Fibroblast of skin of right quadriceps (primary cell): ENCODE measurements at regions not wholly inside any gene's neighbourhood (a gene's known extent, or its start where the extent isn't known, plus 50 kb on each side); places are given as distances from the start of the nearest gene placed in this dataset.
"Not testable (repeated sequence)": the region's sequence is repeated elsewhere in the genome, so short reads cannot be mapped to it uniquely, and the experiment has no call there.

Experiments
- DNase-seq: peaks from one replicate; pipeline ENCODE4 v3.0.0-alpha.2; 2013

DNA sequence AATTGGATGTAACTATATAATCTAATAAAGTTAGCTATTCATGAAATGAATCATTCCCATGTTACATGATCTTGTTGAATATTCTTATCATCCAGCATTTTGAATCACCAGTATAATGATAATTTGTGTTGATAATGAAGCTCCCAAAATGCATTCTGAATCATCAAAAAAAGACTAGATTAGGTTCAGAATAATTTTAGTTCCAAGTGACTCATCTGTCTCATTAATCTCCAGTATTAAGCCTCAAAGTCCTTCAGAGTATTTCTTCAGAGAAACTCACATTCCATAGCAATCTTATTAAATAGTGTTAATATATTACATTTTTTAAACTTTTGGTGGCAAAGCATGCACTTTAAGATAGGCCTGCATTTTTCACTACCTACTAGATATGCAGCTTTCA is 207.5 kb downstream of the SLITRK5 start:
- no peak for DNase-seq

DNA sequence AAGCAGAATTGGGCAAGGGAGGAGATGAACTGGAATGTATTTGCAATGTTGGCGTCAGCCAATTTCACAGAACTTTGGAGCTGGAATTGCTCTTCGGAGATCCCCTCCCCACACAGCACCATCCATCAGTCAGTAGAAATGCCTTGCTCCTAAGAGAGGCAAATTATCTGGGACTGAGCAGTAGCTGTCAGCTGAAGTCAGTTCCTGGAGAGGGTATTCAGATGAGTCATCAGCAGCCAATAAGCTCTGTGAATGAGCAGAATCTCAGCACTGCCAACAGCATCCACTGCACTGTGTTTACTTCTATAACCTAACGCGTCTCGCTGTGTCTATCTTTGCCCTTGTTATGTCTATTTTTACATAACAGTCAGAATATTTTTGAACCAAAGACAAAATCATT is 213.7 kb downstream of the SLITRK5 start:
- peak; percentile 3 for DNase-seq

DNA sequence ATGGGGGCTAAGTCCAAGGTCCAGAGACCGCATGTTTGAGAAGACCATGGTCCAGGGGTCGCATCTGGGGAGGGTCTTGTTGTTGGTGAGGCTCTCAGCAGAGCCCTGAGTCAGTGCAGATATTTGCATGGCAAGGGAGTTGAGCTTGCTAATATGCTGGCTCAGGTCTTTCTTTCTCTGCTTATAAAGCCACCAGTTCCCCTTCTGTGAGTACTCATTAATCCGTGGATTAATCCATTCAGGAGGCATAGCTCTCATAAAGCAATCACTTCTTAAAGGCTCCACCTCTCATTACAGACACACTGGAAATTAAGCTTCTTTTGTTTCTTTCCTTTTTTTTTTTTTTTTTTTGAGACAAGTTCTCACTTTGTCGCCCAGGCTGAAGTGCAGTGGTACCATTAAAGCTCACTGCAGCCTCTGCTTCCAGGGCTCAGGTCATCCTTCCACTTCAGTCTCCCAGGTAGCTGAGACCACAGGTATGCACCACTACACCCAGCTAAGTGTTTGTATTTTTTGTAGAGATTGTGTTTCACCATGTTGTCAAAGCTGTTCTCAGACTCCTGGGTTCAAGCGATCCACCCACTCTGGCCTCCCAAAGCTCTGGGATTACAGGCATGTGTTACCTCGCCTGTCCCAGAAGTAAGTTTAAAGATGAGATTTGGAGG is 216.4 kb downstream of the SLITRK5 start:
- DNase-seq, result no peak

DNA sequence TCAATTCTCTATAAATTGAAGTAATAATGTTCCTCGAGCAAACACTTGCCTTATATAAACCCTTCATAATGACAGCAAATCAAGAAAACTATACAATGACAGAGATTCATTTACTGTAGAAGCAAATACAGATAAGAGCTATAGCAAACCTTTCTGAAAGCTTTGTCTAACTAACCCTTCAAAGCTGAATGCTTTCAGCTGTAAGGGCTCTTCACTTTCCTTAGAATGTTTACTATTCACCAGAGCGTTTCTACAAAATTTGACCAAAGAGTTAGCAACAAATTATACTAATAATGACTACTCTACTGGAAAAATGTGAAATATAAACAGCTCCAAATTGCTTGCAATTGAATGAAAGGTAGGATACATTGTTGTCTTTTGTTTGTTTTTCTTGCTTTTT is 218.1 kb downstream of the SLITRK5 start:
- DNase-seq, result no peak

DNA sequence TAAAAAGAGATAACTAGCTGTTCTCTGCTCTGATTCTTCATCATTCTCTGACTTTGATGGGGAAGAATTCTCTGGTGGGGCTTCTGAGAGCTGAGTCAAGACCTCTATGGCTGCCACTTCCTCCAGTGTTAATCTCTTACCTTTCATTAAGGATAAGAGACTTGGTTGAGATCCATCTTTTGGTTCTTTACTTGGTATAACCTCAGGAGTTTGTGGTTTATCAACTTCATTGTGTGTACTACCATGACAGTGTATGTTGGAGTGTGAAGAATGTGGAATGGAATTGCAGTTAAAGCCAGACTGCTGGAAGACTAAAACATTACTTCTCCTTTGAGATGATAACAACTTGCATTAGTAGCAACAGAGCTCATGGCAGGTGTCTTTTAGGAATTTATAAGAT is 222.0 kb downstream of the SLITRK5 start:
- no peak for DNase-seq

DNA sequence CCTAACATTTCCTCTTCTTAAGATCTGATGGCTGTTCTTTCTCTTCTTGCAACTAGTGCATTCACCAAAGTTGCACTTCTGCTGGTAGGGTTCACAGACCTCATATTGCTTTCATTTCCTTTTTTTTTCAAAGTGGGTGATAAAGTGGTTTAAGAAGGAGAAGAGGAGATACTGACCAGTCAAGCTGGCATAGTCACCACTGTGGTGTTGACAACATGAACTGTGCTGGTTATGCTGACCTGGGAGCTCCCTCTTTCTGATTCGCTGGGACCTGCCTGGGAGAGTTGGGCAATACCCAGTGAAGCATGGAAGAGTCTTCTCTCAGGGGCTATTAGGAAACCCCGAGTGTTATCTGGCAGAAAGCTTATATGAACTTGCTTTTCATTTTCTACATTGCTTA is 222.9 kb downstream of the SLITRK5 start:
- no peak for DNase-seq

DNA sequence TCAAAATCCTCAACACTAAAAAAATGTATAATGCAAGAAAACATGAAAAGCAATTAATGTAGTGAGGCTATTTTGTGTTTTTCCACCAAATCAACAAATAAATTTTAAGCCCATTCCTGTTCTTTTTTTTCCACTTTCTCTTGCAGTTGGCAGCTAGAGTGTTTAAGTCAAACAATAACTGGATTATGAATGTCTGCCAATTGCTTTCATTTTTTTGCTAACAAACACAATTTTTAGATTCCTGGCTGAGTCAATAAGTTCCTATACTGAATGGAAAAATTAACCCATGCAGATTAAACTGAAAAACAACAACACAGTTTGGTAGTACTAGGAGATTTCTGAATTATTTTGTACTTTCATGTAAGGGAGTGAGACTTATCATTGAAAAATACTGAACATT is 232.4 kb downstream of the SLITRK5 start:
- no peak for DNase-seq

DNA sequence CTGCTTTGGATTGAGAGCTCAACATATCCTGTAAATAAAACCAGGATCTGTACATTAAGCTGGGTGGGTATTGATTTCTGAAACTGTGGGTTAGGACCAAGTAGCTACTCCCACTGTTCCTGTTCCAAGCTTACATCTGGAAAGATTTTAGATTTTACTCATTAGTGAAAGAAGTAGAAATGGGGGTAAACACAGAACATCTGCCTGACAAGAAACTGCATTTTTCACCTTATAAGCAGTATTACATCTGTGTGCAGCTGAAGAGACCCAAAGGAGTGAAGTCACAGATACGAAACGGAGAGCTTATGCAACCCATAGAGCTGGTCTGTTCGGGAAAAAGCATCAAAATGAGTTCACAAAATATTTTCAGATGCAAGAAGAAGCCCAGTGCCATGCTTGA is 235.2 kb downstream of the SLITRK5 start:
- DNase-seq, result no peak

DNA sequence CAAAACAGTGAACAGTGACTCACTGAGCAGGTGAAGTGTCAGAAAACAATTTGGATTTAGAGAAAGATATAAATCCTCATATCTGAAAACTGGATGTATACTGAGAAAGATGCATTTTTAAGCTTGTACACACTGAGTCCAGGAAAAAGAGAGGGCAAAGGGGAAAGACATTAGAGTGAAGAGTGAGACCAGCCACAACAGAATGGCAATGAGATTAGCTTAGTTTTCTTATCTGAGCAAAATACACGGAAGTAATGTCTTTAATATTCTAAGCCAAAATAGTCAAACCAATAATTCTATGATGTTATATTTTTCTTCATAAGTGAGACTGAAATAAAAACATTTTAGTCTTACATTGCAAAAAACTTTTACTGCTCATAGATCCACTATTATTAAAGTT is 236.0 kb downstream of the SLITRK5 start:
- DNase-seq, result no peak

DNA sequence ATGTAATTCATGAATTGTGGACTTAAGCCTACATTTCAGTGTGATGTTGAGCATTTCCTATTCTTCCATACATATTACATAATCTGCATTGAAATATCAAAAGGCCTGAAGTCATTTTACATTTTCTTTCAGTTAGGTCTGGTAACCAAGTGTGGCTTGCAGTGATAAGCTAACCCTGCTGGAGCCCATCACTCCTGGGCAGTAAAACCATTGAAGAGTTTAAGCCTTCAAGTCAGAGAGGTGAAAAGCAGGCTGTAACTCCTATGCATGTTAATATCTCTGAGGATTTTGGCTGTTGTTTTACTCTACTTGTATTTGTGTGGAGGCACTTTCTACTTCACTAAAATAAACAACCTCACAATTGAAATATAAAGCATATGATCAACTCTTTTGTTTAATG is 248.8 kb downstream of the SLITRK5 start:
- no peak for DNase-seq

DNA sequence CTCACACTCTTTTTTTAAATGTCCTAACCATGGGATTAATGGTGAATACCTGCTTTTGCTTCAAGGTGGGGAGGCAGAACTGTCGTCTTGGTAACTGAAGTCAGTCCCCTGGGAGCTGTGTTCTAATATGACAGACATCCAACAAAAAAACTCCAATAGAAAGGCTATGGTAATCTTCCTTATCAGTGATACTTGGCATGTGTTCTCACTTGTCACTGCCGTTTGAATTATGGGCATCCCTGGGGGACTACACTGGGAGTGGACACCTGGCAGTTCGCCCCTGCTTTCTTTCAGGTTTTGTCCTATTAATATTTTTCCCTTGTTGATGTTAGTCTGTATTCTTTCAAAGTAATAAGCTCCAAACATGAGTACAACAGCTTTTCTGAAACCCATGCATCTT is 252.6 kb downstream of the SLITRK5 start:
- DNase-seq, result no peak

DNA sequence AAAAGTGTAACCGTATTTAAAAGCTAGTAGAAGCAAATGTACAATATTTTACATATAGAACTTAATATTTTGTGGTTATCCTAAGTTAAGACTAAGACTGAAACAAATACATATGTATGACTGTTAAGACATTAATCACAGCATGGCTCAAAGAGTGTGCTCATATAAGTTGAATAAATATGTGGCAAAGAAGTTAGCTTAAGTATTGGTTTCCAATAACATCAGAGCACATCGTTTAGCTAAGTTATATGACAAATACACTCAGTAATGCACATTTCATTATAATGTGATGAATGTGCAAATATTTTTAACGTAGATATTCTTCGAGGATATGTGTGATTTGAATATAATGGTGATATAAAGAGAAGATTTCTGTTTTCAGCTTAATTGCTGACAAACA is 253.8 kb downstream of the SLITRK5 start:
- DNase-seq, result no peak

DNA sequence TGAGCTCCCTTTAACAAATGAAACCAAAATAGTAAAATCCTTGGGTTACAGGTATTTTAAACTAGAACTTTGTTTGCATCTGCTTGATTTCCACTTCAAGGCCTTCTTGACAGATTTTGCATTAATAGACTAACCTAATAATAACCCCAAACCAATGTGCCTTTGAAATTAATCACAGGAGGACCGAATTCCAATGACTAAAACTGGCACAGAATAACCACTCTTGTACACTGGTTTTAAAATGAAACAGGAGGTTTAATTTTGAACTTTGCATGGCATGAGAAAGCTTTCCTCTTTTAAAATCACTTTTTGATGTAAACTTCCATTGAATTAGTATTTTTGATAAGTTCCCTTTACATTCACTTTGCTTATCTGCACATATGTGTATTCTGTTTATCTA is 269.6 kb downstream of the SLITRK5 start:
- no peak for DNase-seq

DNA sequence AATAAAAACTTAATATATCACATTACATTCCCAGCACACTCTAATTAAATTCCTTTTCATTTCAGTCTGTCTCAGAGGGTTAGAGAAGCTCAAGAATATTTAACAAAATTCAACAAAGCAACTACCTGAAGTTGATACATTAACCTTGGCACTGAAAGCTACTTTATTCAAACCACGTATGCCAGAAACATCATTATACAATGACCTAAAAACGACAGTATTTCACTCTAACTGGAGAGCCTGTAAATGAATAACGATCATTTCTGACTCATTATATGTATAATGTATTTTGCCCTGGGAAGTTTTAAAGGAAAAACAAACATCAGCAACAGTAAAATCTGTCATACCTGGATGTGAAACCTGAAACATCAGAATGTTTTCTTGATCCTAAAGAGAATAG is 270.1 kb downstream of the SLITRK5 start:
- no peak for DNase-seq

DNA sequence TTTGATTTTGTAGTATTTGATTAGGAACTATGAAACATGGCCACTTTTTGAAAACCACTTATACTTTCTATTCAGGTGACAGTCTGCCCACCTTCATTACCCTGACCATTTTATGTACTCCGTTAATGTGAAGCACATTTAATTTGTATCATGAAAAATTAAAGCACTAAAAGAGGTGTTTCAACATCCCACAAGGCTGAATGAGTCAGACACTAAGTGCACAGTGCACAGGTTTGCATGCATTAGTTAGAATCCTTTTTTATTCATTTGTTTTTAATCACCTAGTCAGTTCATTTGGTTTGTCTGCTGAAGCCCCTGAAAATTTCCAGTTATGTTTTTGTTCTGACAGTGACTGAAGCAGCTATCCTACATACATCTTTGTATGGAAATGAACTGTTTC is 271.0 kb downstream of the SLITRK5 start:
- no peak for DNase-seq

DNA sequence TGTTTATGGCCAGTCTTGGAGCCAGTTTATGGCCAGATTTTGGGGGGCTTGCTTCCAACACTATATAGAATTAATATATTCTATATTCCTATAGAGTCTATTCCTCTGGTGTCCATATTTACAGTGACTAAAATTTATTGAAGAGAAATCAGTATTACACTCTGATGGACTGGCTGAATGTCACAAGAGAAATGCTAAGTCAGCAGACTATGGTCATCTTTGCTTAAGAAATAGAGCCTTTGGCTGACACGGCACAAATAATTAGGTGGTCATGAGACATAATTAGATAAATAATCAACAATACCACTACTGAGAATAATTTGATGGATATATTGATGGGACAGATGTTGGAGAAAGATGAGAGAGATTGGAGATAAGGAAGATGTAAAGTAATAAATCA is 272.9 kb downstream of the SLITRK5 start:
- no peak for DNase-seq

DNA sequence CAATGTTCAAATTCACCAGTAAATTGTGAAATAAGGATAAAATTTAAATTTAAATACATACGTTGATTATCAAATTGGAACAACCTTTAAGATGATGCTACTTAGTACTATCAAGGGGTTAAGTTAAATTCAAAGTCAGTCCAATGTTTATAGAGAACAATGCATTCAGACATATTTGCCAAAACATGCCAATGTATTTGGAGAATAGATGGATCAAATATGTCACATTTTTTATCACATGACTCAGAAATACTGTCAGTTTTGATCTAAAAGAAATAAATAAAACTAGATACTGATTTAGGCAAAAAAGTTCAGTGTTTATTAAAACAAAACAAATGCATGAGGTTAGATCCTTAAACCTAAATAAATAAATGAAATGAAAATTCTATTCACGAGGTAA is 281.2 kb downstream of the SLITRK5 start:
- DNase-seq, result no peak

DNA sequence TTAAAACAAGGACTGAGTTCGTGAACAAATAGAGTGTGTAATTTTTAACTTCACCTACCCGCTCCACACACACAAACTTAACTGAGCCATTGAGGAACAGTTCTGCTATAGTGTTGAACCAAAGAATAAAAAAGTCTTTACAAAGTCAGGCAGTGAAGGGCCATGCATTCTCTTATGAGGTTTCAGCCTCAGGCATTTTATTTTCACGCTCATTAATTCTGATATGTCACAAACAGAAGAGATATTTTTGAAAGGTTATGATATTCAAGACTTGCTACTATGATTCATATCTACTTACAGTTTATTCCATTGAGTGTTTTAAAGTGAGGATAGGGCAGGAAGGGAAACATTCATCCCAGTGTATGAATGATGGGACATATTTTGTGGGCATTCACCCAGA is 282.2 kb downstream of the SLITRK5 start:
- DNase-seq, result no peak

DNA sequence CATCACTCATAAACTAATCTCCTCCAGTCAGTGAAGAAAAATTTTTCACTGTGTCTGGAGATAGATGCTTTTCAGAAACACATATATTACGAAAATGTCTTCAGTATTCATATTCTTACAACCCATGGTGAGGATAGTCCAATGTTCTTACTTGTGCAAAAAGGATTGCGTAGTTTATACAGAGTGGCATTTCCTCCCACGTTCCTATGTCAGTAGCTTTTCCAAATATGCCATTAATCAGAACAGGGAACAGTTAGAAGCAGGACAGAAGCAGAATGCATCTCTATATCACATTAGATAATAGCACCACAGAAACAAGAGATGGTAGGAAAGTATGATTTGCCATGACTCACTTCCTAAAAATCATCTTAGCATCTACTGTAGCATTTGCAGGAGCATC is 282.9 kb downstream of the SLITRK5 start:
- DNase-seq, result peak; percentile 7

DNA sequence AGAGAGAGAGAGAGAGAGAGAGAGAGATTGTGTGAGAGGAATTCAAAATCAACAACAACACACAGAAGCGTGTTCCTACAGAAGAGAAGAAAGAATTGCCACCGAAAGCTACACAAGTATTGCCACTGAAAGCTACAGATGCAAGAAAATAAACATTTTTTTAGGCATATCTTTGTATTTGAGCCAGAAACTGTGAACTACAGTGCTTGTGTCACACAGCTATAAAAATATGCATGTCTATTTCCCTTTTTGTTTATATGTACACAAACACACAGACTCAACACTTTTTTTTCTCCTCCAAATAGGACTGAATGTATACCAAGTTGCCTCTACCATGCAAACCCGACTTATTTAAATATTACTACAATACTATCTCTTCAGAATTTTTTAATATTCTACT is 290.4 kb downstream of the SLITRK5 start:
- no peak for DNase-seq

DNA sequence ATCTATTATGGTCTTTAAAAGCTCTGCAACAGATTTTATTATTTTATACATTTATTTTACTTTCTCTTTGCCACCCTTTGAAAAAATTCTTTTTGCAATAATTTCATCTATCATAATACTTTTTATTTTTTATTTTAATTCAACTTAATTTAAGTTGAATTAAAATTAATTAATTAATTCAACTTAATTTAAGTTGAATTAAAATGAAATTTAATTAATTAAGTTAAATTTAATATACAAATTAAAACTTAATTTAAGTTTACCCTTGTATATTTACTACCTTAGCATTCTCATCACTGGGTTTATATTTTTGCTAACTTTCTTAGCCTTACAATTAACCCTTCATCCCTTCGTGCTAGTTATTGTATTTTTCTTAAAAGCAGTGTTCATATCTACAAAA is 301.4 kb downstream of the SLITRK5 start:
- no peak for DNase-seq

DNA sequence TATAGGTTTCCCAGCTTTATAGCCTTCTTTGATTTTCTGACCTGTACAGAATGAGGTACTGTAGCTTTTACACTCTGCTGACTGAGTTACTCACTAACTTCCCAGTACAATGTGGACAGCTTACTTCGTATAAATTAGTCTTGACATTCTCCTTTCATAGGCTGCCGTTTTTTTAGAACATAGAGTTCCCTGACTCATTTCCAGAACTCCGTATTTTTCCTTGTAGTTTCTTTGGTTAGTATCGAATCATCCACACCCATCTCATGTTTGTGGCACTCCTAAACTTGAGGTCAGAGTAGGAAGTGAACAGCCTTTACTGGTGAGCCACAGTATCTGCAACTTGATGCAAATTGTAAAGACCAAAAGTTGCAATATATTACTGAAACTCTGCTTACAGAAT is 303.9 kb downstream of the SLITRK5 start:
- no peak for DNase-seq

DNA sequence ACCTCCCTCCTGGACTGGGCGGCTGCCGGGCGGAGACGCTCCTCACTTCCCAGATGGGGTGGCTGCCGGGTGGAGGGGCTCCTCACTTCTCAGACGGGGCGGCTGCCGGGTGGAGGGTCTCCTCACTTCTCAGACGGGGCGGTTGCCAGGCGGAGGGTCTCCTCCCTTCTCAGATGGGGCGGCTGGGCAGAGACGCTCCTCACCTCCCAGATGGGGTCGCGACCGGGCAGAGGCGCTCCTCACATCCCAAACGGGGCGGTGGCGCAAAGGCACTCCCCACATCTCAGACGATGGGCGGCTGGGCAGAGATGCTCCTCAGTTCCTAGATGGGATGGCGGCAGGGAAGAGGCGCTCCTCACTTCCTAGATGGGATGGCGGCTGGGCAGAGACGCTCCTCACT is 305.5 kb downstream of the SLITRK5 start:
- DNase-seq, result not testable (repeated sequence)

DNA sequence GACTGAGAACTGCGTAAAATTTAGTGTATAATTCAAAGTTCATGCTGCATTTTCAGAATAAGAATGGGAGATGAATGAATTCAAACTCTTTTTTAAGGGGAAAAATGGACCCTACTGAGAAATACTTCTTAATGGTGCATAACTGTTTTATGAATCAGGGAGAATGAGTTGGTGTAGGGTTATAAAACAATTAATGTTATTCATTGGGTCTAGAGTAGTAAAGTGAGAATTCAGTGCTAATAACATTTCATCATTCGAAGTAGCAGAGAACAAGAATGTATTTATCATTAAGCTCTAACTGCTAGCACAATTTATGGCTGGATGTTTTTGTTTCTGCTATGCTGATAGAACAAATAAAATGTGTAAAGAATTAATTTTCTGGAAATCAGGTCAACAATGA is 310.2 kb downstream of the SLITRK5 start:
- no peak for DNase-seq

DNA sequence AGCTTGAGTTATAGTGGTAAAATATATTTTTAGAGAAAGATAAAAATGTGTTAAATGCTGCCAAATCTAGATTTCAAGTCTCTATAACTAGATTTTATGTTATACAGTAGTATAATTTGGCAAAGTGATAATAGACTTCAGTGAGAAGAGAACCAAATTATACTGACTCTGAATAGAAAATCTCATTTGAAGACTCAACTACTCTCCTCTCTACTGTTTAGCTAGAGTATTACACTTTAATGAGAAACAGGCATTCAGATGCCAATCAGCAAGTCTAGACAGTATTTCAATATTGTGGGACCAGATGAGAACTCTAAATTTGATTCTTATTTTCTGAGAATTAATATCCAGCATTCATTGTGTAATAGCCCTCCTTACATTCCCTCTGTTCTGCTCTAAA is 311.2 kb downstream of the SLITRK5 start:
- no peak for DNase-seq
